Muscle of back (tissue), 3 donors: ENCODE measurements at regions not wholly inside any gene's neighbourhood (a gene's known extent, or its start where the extent isn't known, plus 50 kb on each side); places are given as distances from the start of the nearest gene placed in this dataset.

Experiments used
- DNase-seq, 3 donors: peaks; one replicate each; pipeline versions ENCODE4 v3.0.0 to v3.0.0-alpha.2; 2013

- DNase-seq: peak in 2 of 3 donors; percentile 56 to 67
Observed at GRCh38 chr11:15905366-15906104, 450.8 kb downstream of the SOX6 start.

GRCh38 chr11:15906481-15907035 lies 449.8 kb downstream of the SOX6 start:
- no peak for DNase-seq

GRCh38 chr11:15907806-15908205 lies 448.5 kb downstream of the SOX6 start:
- no peak for DNase-seq

GRCh38 chr11:15909937-15910598 lies 446.3 kb downstream of the SOX6 start:
- no peak for DNase-seq

GRCh38 chr11:15910761-15911160 lies 445.6 kb downstream of the SOX6 start:
- DNase-seq: no peak

- peak; percentile 44 to 56 (median 53) for DNase-seq
Observed at GRCh38 chr11:15911377-15912044, 444.8 kb downstream of the SOX6 start.

- no peak for DNase-seq
Observed at GRCh38 chr11:15912291-15912690, 444.1 kb downstream of the SOX6 start.

- no peak for DNase-seq
Observed at GRCh38 chr11:15912825-15913224, 443.5 kb downstream of the SOX6 start.

- DNase-seq: no peak
Observed at GRCh38 chr11:15913261-15913660, 443.1 kb downstream of the SOX6 start.
